ENCODE measurements at regions not wholly inside any gene's neighbourhood (a gene's known extent, or its start where the extent isn't known, plus 50 kb on each side); places are given as distances from the start of the nearest gene placed in this dataset.

GRCh38 chr3:70607469-70607868, 295.0 kb upstream of the MDFIC2 start:
- Histone ChIP-seq H3K4me3 (ENCODE audit: low read depth, low read length, poor library complexity, severe bottlenecking) (no peak overlapping the region), H2AFZ (ENCODE audit: low read length) (no peak overlapping the region), H3F3A (ENCODE audit: insufficient read depth, low read length) (no peaks in the 10 kb centered on the region), H3K9ac (ENCODE audit: low read length) (no peak overlapping the region), H4K20me1 (ENCODE audit: insufficient read depth, low read length) (no peaks in the 10 kb centered on the region), H3K79me2 (ENCODE audit: insufficient read depth, low read length) (no peaks in the 10 kb centered on the region), H3K4me2 (ENCODE audit: low read length) (no peak overlapping the region), H3K9me3 (ENCODE audit: low read length) (no peaks in the 10 kb centered on the region), H3K27me3 (ENCODE audit: insufficient read depth, low read length) (no peaks in the 10 kb centered on the region), H3K4me1 (ENCODE audit: insufficient read depth, low read length, severe bottlenecking) (no peaks in the 10 kb centered on the region), H3K27ac (ENCODE audit: low read depth, low read length, poor library complexity, severe bottlenecking) (no peak overlapping the region), H3K36me3 (ENCODE audit: insufficient read depth, low read length) (no peaks in the 10 kb centered on the region), H3K9me2 (ENCODE audit: low read depth, low read length) (no peaks in the 10 kb centered on the region)
- TF ChIP-seq EZH2 (IDR thresholded peaks at IDR 0.05; ENCODE audit: borderline replicate concordance, low read length) (no peak), CTCF (IDR thresholded peaks at IDR 0.05; ENCODE audit: low read length) (no peak)

GRCh38 chr3:70606018-70606417, 293.6 kb upstream of the MDFIC2 start:
- H2AFZ ChIP-seq (ENCODE audit: low read length): no peak overlapping the region
- no peaks in the 10 kb centered on the region for H3K9me2 ChIP-seq (ENCODE audit: low read depth, low read length)
- no peaks in the 10 kb centered on the region for H3F3A ChIP-seq (ENCODE audit: insufficient read depth, low read length)
- H3K4me1 ChIP-seq (ENCODE audit: insufficient read depth, low read length, severe bottlenecking): no peaks in the 10 kb centered on the region
- H3K4me3 ChIP-seq (ENCODE audit: low read depth, low read length, poor library complexity, severe bottlenecking): no peak overlapping the region
- no peak for TF ChIP-seq EZH2 (IDR thresholded peaks at IDR 0.05; ENCODE audit: borderline replicate concordance, low read length)
- TF ChIP-seq CTCF (IDR thresholded peaks at IDR 0.05; ENCODE audit: low read length): no peak
- H3K79me2 ChIP-seq (ENCODE audit: insufficient read depth, low read length): no peaks in the 10 kb centered on the region
- no peaks in the 10 kb centered on the region for H3K27me3 ChIP-seq (ENCODE audit: insufficient read depth, low read length)
- no peak overlapping the region for H3K4me2 ChIP-seq (ENCODE audit: low read length)
- no peak overlapping the region for H3K9ac ChIP-seq (ENCODE audit: low read length)
- H3K27ac ChIP-seq (ENCODE audit: low read depth, low read length, poor library complexity, severe bottlenecking): no peak overlapping the region
- H3K9me3 ChIP-seq (ENCODE audit: low read length): no peaks in the 10 kb centered on the region
- no peaks in the 10 kb centered on the region for H4K20me1 ChIP-seq (ENCODE audit: insufficient read depth, low read length)
- H3K36me3 ChIP-seq (ENCODE audit: insufficient read depth, low read length): no peaks in the 10 kb centered on the region

- Histone ChIP-seq H3K4me3 (ENCODE audit: low read depth, low read length, poor library complexity, severe bottlenecking) (no peak overlapping the region), H3K79me2 (ENCODE audit: insufficient read depth, low read length) (no peaks in the 10 kb centered on the region), H3K4me1 (ENCODE audit: insufficient read depth, low read length, severe bottlenecking) (no peaks in the 10 kb centered on the region), H3K9me2 (ENCODE audit: low read depth, low read length) (no peaks in the 10 kb centered on the region), H3K27me3 (ENCODE audit: insufficient read depth, low read length) (no peaks in the 10 kb centered on the region), H3F3A (ENCODE audit: insufficient read depth, low read length) (no peaks in the 10 kb centered on the region), H3K27ac (ENCODE audit: low read depth, low read length, poor library complexity, severe bottlenecking) (no peak overlapping the region), H3K9me3 (ENCODE audit: low read length) (no peaks in the 10 kb centered on the region), H3K36me3 (ENCODE audit: insufficient read depth, low read length) (no peaks in the 10 kb centered on the region), H4K20me1 (ENCODE audit: insufficient read depth, low read length) (no peaks in the 10 kb centered on the region), H3K9ac (ENCODE audit: low read length) (no peak overlapping the region), H2AFZ (ENCODE audit: low read length) (no peak overlapping the region), H3K4me2 (ENCODE audit: low read length) (no peak overlapping the region)
- TF ChIP-seq CTCF (IDR thresholded peaks at IDR 0.05; ENCODE audit: low read length): no peak
- no peak for TF ChIP-seq EZH2 (IDR thresholded peaks at IDR 0.05; ENCODE audit: borderline replicate concordance, low read length)
These were observed 290.7 kb upstream of the MDFIC2 start for GRCh38 chr3:70603103-70603502.

All from OCI-LY1 (cell line).